Retina (tissue), 1 donor: ENCODE measurements at regions not wholly inside any gene's neighbourhood (a gene's known extent, or its start where the extent isn't known, plus 50 kb on each side); places are given as distances from the start of the nearest gene placed in this dataset.

ENCODE experiments used
- DNase-seq: peaks from one replicate; pipeline ENCODE4 v3.0.0-alpha.2; 2016

GRCh38 chr15:79184465-79184892, 93.9 kb upstream of the RASGRF1 start:
- DNase-seq: peak; percentile 75

- DNase-seq: no peak
These were observed 89.7 kb upstream of the RASGRF1 start for GRCh38 chr15:79180318-79180717.

GRCh38 chr15:79179597-79179996, 89.0 kb upstream of the RASGRF1 start:
- DNase-seq: no peak

- no peak for DNase-seq
These were observed 88.6 kb upstream of the RASGRF1 start for GRCh38 chr15:79179108-79179561.

GRCh38 chr15:79178594-79178993, 88.0 kb upstream of the RASGRF1 start:
- DNase-seq: no peak

GRCh38 chr15:79176151-79176550, 85.6 kb upstream of the RASGRF1 start:
- no peak for DNase-seq

- DNase-seq: no peak
These were observed 82.4 kb upstream of the RASGRF1 start for GRCh38 chr15:79172801-79173460.

- peak; percentile 50 for DNase-seq
These were observed 81.5 kb upstream of the RASGRF1 start for GRCh38 chr15:79172032-79172481.

GRCh38 chr15:79171320-79172031, 80.9 kb upstream of the RASGRF1 start:
- DNase-seq: no peak

- peak; percentile 58 for DNase-seq
These were observed 79.7 kb upstream of the RASGRF1 start for GRCh38 chr15:79170256-79170664.

GRCh38 chr15:79169526-79170133, 79.0 kb upstream of the RASGRF1 start:
- no peak for DNase-seq

GRCh38 chr15:79168922-79169456, 78.4 kb upstream of the RASGRF1 start:
- peak; percentile 70 for DNase-seq

- DNase-seq: no peak
These were observed 77.2 kb upstream of the RASGRF1 start for GRCh38 chr15:79167776-79168175.

- DNase-seq: no peak
These were observed 75.9 kb upstream of the RASGRF1 start for GRCh38 chr15:79166311-79166955.

- DNase-seq: no peak
These were observed 73.9 kb upstream of the RASGRF1 start for GRCh38 chr15:79164465-79164864.

- DNase-seq: no peak
These were observed 73.5 kb upstream of the RASGRF1 start for GRCh38 chr15:79164043-79164442.

GRCh38 chr15:79163395-79163794, 72.8 kb upstream of the RASGRF1 start:
- DNase-seq: no peak

- DNase-seq: no peak
These were observed 71.4 kb upstream of the RASGRF1 start for GRCh38 chr15:79161837-79162508.

- DNase-seq: no peak
These were observed 69.6 kb upstream of the RASGRF1 start for GRCh38 chr15:79160211-79160610.

GRCh38 chr15:79157631-79158592, 67.3 kb upstream of the RASGRF1 start:
- no peak for DNase-seq

GRCh38 chr15:79156704-79157375, 66.3 kb upstream of the RASGRF1 start:
- no peak for DNase-seq
